GM21515 (cell line): ENCODE measurements at regions not wholly inside any gene's neighbourhood (a gene's known extent, or its start where the extent isn't known, plus 50 kb on each side); places are given as distances from the start of the nearest gene placed in this dataset.
"Not testable (repeated sequence)": the region's sequence is repeated elsewhere in the genome, so short reads cannot be mapped to it uniquely, and the experiment has no call there.

Experiments used
- ATAC-seq: cut with Tn5 transposase; IDR thresholded peaks from one replicate; pipeline ENCODE4 v1.9.1; 2021; ENCODE audit not compliant: unreplicated experiment

GRCh38 chr3:147244397-147244796 is 161.9 kb downstream of the ZIC4 start:
- no peak for ATAC-seq

- ATAC-seq, result no peak
Observed at GRCh38 chr3:147240581-147240980, 165.8 kb downstream of the ZIC4 start.

DNA sequence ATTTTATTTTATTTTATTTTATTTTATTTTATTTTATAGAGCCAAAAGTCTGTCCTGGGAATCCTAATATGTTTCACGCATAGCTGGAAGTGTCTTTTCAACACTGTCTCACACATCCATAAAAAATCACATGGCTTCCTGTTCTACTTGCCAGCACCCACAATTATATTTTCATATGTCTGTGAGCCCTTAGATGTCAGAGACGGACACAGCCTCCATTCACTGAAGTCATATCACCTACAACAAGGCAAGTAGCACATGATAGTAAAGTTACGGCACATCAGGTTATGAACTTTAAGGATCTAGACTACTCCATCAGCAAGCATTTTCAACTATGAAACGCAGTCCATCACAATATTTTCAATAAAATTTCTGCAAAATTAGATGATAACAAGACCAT is 168.4 kb downstream of the ZIC4 start:
- no peak for ATAC-seq

DNA sequence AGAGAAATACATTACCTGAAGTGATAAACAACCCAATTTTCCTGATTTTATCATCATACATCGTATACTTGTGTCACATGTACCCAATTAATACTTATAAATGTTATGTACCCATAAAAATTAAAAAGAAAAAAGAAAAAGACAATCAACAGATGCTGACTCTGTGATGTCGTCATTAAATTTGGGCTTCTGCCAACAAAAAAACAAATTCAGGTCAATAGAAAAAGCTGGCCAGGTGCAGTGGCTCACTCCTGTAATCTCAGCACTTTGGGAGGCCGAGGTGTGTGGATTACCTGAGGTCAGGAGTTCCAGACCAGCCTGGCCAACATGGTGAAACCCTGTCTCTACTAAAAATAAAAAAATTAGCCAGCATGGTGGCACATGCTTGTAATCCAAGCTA is 174.4 kb downstream of the ZIC4 start:
- not testable (repeated sequence) for ATAC-seq

DNA sequence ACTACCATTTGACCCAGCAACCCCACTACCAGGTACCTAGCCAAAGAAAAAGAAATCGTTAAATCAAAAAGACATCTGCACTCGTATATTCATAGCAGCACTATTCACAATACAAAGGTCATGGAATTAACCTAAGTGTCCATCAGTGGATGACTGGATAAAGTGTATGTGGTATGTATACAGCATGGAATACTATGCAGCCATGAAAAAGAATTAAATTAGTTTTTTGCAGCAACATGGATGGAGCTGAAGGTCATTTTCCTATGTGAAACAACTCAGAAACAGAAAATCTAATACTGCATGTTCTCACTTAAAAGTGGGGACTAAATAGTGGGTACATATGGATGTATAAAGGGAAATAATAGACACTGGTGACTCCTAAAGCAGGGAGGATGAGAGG is 175.2 kb downstream of the ZIC4 start:
- ATAC-seq, result no peak

GRCh38 chr3:147222291-147222690 is 184.1 kb downstream of the ZIC4 start:
- no peak for ATAC-seq

GRCh38 chr3:147218965-147219364 is 187.4 kb downstream of the ZIC4 start:
- no peak for ATAC-seq

DNA sequence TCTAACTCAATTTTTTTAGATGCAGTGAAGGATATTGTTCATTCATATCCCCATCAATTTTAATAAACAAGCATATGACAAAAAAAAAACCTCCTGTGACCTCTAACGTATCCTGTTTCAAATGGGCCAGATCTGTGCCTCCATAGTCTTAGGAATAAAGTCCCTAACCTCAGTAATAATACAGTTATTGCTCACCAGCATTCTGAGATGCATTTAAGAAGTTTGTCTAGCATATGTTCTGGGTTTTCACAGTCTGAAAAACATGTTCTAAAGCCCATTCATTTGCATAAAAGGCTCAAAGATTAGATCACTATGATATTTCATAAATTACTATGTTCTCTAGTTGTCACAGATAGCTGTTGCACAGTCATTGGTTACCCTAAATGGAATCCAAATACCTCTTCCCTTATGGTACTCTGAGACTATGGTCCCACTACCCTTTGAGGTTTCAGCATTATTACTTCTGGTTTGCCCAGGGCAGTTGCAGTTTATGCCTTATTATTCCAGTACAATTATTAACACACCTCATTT is 190.1 kb downstream of the ZIC4 start:
- no peak for ATAC-seq

DNA sequence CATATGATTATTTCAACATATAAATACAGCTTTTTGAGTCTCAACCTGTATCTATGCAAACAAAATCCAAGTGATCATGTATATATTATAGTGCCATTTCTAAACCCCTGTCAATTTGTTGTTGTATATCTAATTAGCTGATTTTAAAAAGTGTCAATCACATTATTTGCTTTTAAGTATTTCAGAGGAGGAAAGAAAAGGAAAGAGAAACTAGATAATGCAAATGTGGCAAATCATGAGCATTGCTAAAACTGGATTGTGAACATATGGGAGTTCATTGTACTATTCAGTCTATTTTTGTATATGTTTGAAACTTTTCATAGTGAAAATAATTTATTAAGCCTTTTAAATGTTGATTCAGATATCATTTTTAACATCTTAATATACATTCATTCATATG is 190.7 kb downstream of the ZIC4 start:
- no peak for ATAC-seq

DNA sequence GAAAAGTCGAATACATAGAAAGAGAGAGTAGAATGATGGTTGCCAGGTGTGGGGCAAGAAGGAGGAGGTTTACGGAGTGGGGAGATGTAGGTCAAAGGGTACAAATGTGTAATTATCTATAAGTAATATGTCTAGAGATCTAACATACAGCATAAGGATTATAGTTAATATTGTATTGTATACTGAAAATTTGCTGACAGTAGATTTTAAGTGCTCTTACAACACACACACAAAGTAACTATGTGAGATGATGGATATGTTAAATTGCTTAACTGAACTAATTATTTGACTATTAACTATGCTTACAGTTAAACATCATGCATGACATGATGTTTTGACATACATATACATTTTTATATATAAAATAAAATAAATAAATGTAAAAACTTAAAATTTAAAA is 192.7 kb downstream of the ZIC4 start:
- no peak for ATAC-seq

- ATAC-seq, result no peak
Observed at GRCh38 chr3:147210676-147211075, 195.7 kb downstream of the ZIC4 start.

DNA sequence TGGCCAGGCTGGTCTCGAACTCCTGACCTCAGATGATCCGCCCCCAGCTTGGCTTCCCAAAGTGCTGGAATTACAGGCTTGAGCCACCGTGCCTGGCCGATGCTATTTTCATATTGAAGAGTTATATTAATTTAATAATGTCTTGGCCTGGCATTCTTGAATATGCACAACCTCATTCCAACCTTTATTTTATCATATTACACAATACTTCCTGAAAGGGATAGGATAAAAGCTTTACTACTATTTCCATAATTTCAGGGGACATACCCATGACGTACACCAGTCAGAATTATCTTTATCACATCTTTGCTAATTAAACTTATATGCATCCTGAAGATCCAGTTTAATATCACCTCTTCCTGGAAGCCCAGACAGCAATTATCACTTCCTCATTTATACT is 205.3 kb downstream of the ZIC4 start:
- no peak for ATAC-seq

GRCh38 chr3:147200545-147200944 is 205.8 kb downstream of the ZIC4 start:
- ATAC-seq, result no peak

DNA sequence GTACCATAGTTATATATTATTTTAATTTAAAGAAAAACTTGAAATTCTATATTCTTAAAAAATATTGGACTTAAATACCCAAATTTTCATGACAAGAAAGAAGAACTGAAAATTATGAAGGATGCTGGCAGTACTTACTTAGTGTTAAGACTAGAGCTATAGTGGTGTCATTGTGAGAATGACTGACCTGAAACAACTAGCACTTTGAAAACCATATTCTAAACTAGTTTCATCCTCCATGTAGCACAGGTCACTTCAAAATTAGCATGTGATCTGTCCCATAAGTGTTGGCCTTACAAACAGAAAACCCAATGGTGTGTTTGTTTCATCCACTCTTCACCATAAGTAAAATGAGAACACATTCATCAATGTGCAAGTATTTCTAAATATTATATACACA is 208.6 kb downstream of the ZIC4 start:
- peak; percentile 63 for ATAC-seq

DNA sequence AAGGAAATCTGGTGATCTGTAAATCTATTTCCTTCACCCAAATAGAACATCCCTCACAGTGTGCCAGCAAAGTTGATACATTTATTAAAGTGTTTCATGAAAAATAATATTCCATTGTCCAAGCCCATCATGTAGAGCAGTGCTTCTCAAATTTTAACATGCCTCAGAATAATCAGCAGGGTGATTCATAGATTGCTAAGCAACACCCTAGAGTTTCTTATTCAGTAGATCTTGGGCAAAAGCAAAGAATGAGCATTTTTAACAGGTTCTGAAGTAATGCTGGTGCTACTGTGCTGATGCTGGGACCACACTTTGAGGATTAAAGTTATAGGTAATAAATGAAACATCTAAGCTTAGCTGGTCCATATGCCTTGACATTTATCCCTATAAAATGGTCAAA is 210.5 kb downstream of the ZIC4 start:
- no peak for ATAC-seq

DNA sequence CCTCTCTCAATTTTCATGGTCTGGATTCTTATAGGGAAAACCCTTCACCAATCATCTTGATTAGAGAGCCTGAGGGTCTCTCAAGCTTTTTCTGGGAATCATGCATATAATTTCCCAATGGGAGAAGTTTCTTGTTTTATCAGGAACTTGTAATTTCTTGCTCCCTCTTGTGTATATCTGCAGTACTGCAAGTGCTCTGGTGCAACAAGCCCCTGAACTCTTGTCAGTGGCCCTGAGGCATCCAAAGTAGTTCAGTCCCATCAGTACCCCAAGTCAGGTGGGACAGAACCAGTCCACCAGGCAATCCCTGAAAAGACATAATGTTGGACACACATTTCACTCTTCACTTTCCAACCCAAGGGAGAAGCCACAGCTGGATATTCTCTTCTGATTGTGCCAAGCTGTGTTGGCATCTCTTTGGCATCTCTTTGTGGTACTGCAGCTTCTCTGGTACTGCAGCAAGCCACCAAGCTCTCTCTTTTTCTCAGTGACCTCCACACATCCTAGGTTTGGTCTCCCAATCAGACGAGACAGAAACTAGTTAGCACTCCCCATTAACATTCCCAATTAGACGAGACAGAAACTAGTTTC is 214.5 kb downstream of the ZIC4 start:
- ATAC-seq, result peak; percentile 78

DNA sequence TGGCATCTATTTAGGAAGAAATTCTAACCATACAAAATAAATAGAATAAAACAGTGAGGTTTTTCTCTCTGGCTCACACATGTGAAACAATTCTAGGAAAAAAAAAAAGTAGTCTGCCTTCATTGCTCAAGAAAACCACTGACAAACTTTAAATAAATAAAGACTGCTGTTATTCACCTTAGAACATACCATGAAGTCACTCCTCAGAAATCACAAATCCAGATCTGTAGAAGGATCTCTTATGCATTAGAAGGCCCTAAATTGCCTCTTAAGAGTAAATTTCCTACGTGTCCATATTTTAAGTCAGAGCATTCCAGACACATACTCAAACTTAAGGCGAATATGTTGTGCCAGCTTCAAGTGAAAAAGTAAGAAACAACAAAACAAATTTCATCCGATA is 217.3 kb downstream of the ZIC4 start:
- ATAC-seq, result no peak

DNA sequence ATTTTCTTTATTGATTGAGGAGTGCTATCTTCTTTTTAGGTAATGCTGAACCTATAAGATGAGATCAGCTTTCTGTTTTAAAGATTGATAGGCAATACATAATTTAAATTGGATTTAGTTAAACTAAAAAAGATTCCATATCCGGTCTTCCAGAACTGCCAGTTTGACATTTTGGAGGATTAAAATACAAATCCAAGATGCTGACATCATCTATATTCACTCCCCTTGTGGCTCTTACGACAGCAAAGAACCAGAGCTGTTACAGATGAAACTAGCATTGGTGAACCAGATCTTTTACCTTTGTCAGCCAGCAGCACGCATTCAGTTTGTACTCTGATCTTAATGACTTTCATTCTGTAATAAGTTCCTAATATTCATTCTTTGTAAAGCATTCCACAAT is 218.7 kb downstream of the ZIC4 start:
- ATAC-seq, result no peak

GRCh38 chr3:147185781-147186180 is 220.6 kb downstream of the ZIC4 start:
- ATAC-seq, result no peak

GRCh38 chr3:147184794-147185193 is 221.5 kb downstream of the ZIC4 start:
- no peak for ATAC-seq

DNA sequence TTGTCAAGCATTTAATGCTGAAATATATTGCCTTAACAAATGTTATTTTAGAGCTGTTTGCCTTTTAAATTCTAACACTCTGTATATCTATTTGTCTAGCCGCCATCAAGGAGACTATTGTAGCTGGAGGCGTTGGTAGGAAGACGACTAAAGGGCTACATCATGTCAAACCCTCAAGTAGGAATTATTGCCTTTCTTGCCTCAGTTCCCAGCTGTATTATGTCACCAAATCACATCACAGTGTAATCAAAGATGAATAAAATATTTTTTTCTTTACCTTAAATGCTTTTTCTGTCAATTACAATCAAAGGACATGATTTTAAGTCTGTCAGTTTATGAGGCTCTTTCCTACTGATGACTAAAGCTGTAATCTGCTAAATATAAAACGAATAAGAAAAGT is 233.1 kb downstream of the ZIC4 start:
- ATAC-seq, result no peak

DNA sequence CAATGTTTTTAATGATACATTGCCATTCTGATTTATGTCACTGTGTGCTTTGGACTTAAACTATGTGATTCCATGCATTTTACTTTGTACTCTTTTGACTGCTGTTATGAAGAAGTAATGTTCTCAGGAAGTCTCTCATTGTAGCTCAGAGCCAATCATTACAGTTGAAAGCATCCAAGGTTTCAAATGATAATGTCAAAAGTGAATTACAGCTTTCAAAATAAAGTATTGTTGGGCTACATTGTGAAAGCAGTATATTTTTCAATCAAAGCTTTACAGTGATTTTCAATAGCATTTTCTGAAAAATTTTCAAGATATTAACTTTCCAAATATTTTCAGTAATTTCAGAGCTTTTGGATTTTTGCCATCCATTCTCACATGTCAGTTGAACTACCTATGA is 243.6 kb downstream of the ZIC4 start:
- no peak for ATAC-seq

DNA sequence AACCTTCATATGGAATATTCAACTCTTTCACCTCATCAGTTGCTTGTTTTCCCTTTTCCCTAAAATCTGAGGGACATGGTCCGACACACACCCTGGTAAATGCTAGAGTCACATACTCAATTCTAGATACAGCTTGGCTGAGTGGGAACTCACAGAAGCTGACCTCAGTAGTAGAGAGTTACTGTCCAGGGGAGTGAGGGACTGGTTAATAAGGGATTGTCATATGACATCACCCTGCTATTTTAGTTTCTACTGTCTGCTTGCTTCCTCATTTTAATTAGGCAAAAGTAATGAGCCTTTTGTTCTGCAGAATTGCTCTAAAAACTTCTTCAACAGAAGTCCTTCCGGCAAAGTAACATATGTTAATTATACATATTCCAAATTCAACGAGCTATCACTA is 244.5 kb downstream of the ZIC4 start:
- ATAC-seq, result no peak
